ENCODE measurements at regions not wholly inside any gene's neighbourhood (a gene's known extent, or its start where the extent isn't known, plus 50 kb on each side); places are given as distances from the start of the nearest gene placed in this dataset.
A peak's percentile ranks its signal among the peaks of the same experiment; 100 is the strongest.

GRCh38 chr11:28713850-28714249 is 605.7 kb downstream of the METTL15 start:
- DNase-seq, result no peak

- DNase-seq, result no peak
Observed at GRCh38 chr11:28708075-28708474, 599.9 kb downstream of the METTL15 start.

- DNase-seq, result no peak
Observed at GRCh38 chr11:28704801-28705200, 596.6 kb downstream of the METTL15 start.

- no peak for DNase-seq
Observed at GRCh38 chr11:28703371-28703770, 595.2 kb downstream of the METTL15 start.

- no peak for DNase-seq
Observed at GRCh38 chr11:28702871-28703270, 594.7 kb downstream of the METTL15 start.

- DNase-seq, result no peak
Observed at GRCh38 chr11:28702450-28702790, 594.2 kb downstream of the METTL15 start.

GRCh38 chr11:28701760-28702449 is 593.7 kb downstream of the METTL15 start:
- no peak for DNase-seq

- no peak for DNase-seq
Observed at GRCh38 chr11:28699701-28700100, 591.5 kb downstream of the METTL15 start.

- DNase-seq, result peak; percentile 74
Observed at GRCh38 chr11:28697920-28698827, 590.0 kb downstream of the METTL15 start.

- no peak for DNase-seq
Observed at GRCh38 chr11:28696591-28696990, 588.4 kb downstream of the METTL15 start.

GRCh38 chr11:28690746-28691145 is 582.6 kb downstream of the METTL15 start:
- DNase-seq, result no peak

GRCh38 chr11:28684011-28684586 is 575.9 kb downstream of the METTL15 start:
- DNase-seq, result no peak

GRCh38 chr11:28679795-28680468 is 571.7 kb downstream of the METTL15 start:
- no peak for DNase-seq

GRCh38 chr11:28677721-28678120 is 569.5 kb downstream of the METTL15 start:
- DNase-seq, result no peak

GRCh38 chr11:28675183-28675582 is 567.0 kb downstream of the METTL15 start:
- DNase-seq, result no peak

GRCh38 chr11:28674433-28675103 is 566.4 kb downstream of the METTL15 start:
- peak; percentile 26 for DNase-seq

GRCh38 chr11:28673691-28674432 is 565.7 kb downstream of the METTL15 start:
- no peak for DNase-seq

- DNase-seq, result no peak
Observed at GRCh38 chr11:28671274-28671673, 563.1 kb downstream of the METTL15 start.

- no peak for DNase-seq
Observed at GRCh38 chr11:28666632-28667031, 558.4 kb downstream of the METTL15 start.

- no peak for DNase-seq
Observed at GRCh38 chr11:28659716-28660348, 551.6 kb downstream of the METTL15 start.

GRCh38 chr11:28657378-28658030 is 549.3 kb downstream of the METTL15 start:
- DNase-seq, result no peak
